ENCODE measurements at regions not wholly inside any gene's neighbourhood (a gene's known extent, or its start where the extent isn't known, plus 50 kb on each side); places are given as distances from the start of the nearest gene placed in this dataset.

- TF ChIP-seq CTCF (IDR thresholded peaks at IDR 0.05; ENCODE audit: insufficient read depth, low read length, poor library complexity, severe bottlenecking): no peak
- no peak for TF ChIP-seq EZH2phosphoT487 (conservative IDR thresholded peaks at IDR 0.05; ENCODE audit: low read length)
These were observed 277.8 kb downstream of the MYCN start for GRCh38 chr2:16218161-16218560.
